Upper lobe of left lung (tissue), 6 donors: ENCODE measurements at regions not wholly inside any gene's neighbourhood (a gene's known extent, or its start where the extent isn't known, plus 50 kb on each side); places are given as distances from the start of the nearest gene placed in this dataset.

Experiments used
- ATAC-seq, 2 donors: fragments of 200-7000 bp; cut with Tn5 transposase; one replicate each; pipeline ENCODE4 v1.9.1; 2022; ENCODE audit warnings: mild to moderate bottlenecking in 2 of 2, moderate library complexity in 2 of 2; ENCODE audit not compliant: low FRiP score in 2 of 2
- DNase-seq, 2 donors: peaks; one replicate each; pipeline ENCODE4 v3.0.0-alpha.2; 2019 to 2020
- H3K27ac ChIP-seq, 4 donors: fragments of 200-600 bp; sonication (generic); one replicate each; pipeline ENCODE4 v1.5.1; 2016 to 2019
- H3K27me3 ChIP-seq, 4 donors: fragments of 200-600 bp; sonication (generic); one replicate each; pipeline ENCODE4 v1.5.1; 2017 to 2019
- H3K36me3 ChIP-seq, 4 donors: fragments of 200-600 bp; sonication (generic); one replicate each; pipeline ENCODE4 v1.5.1; 2016 to 2019
- H3K4me1 ChIP-seq, 4 donors: fragments of 200-600 bp; sonication (generic); one replicate each; pipeline ENCODE4 v1.5.1; 2018 to 2019
- H3K4me3 ChIP-seq, 4 donors: fragments of 200-600 bp; sonication (generic); one replicate each; pipeline ENCODE4 v1.5.1; 2017 to 2019; ENCODE audit warnings: mild to moderate bottlenecking in 2 of 4, moderate library complexity in 1 of 4
- H3K9me3 ChIP-seq, 4 donors: fragments of 200-600 bp; sonication (generic); one replicate each; pipeline ENCODE4 v1.5.1; 2018 to 2019
- EP300 ChIP-seq, 4 donors: sonication (generic); formaldehyde crosslinking; IDR thresholded peaks; one replicate each; pipeline ENCODE4 v1.5.1; 2017; ENCODE audit warnings: antibody characterized with exemption in 4 of 4, control low read depth in 2 of 4
- POLR2A ChIP-seq, 4 donors: fragments of 450-650 bp; IDR thresholded peaks; one replicate each; pipeline ENCODE4 v1.5.1; 2016 to 2017; ENCODE audit warnings: antibody characterized with exemption in 4 of 4, mild to moderate bottlenecking in 2 of 4
- POLR2AphosphoS5 ChIP-seq, 2 donors: sonication (generic); formaldehyde crosslinking; IDR thresholded peaks; one replicate each; pipeline ENCODE4 v1.5.1; 2017; ENCODE audit warnings: antibody characterized with exemption in 2 of 2
- WGBS, 2 donors: methylation state at CpG; one replicate each; pipeline ENCODE4 v1.1.5; 2017 to 2018; 5-methylcytosine and 5-hydroxymethylcytosine counted together
- TF ChIP-seq, protein P1 (sequence below), 6 experiments: fragments of 450-650 bp in 4 of 6; fragments of 200-600 bp in 2 of 6; sonication (generic) in 2 of 6; IDR thresholded peaks; one replicate each; pipeline ENCODE4 v1.5.1; 2016 to 2019; ENCODE audit warnings: antibody characterized with exemption in 6 of 6
- donor health status: DM: no; HTN: no; CAD: no; lungs with moderate emphysema.
- donor health status: DM: no; HTN: yes; CAD: no; lungs with severe emphysema.

DNA sequence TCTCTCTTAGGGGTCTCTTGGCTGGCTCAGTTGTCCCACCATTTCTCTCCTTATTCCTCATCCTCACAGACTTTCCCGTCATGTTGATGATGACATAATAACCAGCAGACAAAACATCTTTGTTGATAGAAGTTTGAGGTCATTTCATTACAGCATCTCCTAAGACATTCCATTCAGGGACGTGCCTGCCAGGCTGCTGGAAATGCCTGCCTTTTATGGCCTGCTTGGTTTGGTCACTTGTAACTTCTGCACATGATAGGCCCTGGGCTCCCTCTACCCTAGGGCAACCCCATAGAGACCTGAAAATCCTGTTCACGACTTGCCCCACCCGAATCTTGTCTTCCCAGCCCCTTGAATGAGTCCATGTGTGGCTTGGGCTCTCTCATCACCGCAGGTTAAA is 81.7 kb downstream of the SDC1 start:
- TF ChIP-seq, protein P1, sequence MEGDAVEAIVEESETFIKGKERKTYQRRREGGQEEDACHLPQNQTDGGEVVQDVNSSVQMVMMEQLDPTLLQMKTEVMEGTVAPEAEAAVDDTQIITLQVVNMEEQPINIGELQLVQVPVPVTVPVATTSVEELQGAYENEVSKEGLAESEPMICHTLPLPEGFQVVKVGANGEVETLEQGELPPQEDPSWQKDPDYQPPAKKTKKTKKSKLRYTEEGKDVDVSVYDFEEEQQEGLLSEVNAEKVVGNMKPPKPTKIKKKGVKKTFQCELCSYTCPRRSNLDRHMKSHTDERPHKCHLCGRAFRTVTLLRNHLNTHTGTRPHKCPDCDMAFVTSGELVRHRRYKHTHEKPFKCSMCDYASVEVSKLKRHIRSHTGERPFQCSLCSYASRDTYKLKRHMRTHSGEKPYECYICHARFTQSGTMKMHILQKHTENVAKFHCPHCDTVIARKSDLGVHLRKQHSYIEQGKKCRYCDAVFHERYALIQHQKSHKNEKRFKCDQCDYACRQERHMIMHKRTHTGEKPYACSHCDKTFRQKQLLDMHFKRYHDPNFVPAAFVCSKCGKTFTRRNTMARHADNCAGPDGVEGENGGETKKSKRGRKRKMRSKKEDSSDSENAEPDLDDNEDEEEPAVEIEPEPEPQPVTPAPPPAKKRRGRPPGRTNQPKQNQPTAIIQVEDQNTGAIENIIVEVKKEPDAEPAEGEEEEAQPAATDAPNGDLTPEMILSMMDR (IDR thresholded peaks at IDR 0.05), result no peak
- no peak for TF ChIP-seq POLR2AphosphoS5 (IDR thresholded peaks at IDR 0.05)
- no peak for TF ChIP-seq EP300 (IDR thresholded peaks at IDR 0.05)
- Histone ChIP-seq H3K27me3 (no peaks in the 10 kb centered on the region), H3K4me3 (no peak overlapping the region), H3K9me3 (no peaks in the 10 kb centered on the region), H3K4me1 (peaks cover 0 to 6% (median 0%) of the 10 kb centered on the region in 4 donors), H3K27ac (no peak overlapping the region), H3K36me3 (no peaks in the 10 kb centered on the region)
- 73 to 78% methylated on average over 5 of the region's 5 CpGs for WGBS, 2 donors
- ATAC-seq, result no peak
- no peak for DNase-seq

DNA sequence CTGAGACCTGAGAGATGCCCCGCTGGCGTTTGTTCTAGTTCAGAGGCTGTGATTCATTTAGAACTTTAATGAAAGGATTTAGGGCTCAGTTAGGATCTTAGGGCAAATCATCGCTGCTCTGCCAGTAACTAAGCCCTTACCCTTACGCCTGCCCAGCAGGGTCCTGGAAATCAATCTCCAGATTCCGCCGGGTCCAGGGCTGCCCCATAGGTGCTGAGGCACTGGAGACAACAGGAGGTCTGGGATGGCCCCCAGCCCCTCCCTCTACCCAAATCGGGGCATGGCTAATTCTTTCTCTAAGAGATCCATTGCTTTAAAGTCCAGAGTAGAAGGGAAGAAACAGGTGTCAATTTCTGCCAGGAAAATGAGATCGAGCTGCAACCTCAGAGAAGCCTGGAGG is 83.1 kb downstream of the SDC1 start:
- TF ChIP-seq, protein P1 (IDR thresholded peaks at IDR 0.05), result no peak
- TF ChIP-seq POLR2AphosphoS5 (IDR thresholded peaks at IDR 0.05) (no peak), POLR2A (IDR thresholded peaks at IDR 0.05) (no peak), EP300 (IDR thresholded peaks at IDR 0.05) (no peak)
- WGBS, 2 donors, result 89 to 91% methylated on average over 8 of the region's 8 CpGs
- no peaks in the 10 kb centered on the region for H3K27me3 ChIP-seq
- ATAC-seq (no peak), DNase-seq (no peak)
- peaks cover 0 to 6% (median 0%) of the 10 kb centered on the region in 4 donors for H3K4me1 ChIP-seq
- no peaks in the 10 kb centered on the region for H3K36me3 ChIP-seq
- H3K27ac ChIP-seq, result no peak overlapping the region
- no peak overlapping the region for H3K4me3 ChIP-seq
- H3K9me3 ChIP-seq, result no peaks in the 10 kb centered on the region

DNA sequence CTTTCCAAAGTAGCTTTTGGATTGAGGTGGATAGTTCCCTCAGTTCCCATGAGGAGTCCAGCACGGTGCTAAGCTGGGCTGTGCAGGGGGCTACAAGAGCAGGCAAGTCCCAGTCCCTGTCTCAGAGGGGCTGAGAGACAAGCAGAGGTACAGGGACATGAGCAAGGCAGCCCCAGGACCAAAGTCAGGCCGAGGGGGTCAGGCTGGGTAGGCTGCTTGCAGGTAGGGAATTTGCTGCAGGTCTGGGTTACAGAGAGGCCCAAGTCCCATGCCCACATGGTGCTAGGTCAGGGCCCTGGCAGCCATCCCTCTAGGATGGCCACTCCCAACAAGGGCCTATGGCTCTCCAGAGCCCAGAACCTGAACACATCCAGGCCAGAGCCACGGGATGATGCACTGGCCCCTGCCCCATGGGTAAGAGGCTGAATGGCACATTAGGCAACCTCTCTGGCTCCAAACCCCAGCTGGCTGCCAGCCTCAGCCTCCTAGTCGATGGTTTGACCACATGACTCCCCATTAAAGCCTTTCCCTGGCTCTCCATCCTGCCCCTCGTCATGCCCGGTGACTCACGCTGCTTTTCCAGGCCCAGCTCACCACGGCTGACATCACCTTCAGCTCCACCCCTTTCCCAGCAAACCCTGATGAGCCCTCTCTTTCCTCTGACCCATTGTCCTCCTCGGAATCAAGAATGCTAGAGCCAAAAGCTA is 83.7 kb downstream of the SDC1 start:
- whole genome bisulfite sequencing, 2 donors, result 50 to 67% methylated on average over 7 to 9 of the region's 9 CpGs
- H3K27ac ChIP-seq, result no peak overlapping the region
- ATAC-seq (peak; percentile 70 to 82), DNase-seq (peak in 1 of 2 donors; percentile 89)
- no peak overlapping the region for H3K4me3 ChIP-seq
- TF ChIP-seq POLR2A (IDR thresholded peaks at IDR 0.05) (no peak), POLR2AphosphoS5 (IDR thresholded peaks at IDR 0.05) (peak; percentile 12 to 17), EP300 (IDR thresholded peaks at IDR 0.05) (peak in 1 of 4 donors; percentile 48)
- no peaks in the 10 kb centered on the region for H3K36me3 ChIP-seq
- no peaks in the 10 kb centered on the region for H3K27me3 ChIP-seq
- H3K9me3 ChIP-seq, result no peaks in the 10 kb centered on the region
- H3K4me1 ChIP-seq, result peaks cover 0 to 6% (median 0%) of the 10 kb centered on the region in 4 donors

DNA sequence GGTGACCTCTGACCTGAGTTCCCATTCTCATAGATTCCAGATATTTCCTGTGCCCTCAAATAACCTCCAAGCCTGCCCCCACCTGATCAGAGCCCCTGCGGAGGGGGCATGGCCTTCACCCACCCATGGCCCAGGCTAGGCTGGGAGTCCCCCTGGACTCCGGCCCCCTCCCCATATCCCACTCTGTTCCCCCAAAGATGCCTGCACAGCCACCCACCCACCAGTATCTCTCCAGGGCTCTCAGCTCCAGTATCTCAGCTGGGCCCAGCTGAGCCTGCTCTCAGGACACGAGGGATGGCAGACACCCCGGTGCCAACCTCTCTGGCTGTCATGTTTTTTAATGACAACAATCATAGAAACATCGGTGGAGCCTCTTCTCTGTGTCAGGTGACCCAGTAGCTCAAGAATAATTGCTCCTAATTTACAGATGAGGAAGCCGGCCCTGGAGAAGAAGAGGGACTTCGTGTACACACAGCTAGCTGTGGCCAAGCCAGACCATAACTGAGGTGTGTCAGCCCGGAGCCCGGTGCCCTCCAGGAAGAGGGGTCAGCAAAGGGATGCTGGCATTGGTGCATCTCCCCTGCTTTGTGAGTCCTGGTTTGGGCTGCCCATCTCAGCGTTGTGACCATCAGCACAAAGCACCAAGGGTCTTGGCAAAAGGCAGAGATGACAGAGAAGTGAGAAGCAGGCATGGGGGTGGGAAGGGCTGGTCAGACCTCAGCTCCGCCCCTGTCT is 84.4 kb downstream of the SDC1 start:
- Histone ChIP-seq H3K27ac (no peak overlapping the region), H3K4me3 (no peak overlapping the region), H3K9me3 (no peaks in the 10 kb centered on the region), H3K4me1 (peaks cover 0 to 7% (median 2%) of the 10 kb centered on the region in 4 donors), H3K27me3 (no peaks in the 10 kb centered on the region), H3K36me3 (no peaks in the 10 kb centered on the region)
- WGBS, 2 donors, result 90 to 92% methylated on average over 10 to 11 of the region's 11 CpGs
- TF ChIP-seq POLR2A (IDR thresholded peaks at IDR 0.05) (no peak), EP300 (IDR thresholded peaks at IDR 0.05) (no peak), POLR2AphosphoS5 (IDR thresholded peaks at IDR 0.05) (no peak)
- TF ChIP-seq, protein P1 (IDR thresholded peaks at IDR 0.05), result no peak
- ATAC-seq (no peak), DNase-seq (no peak)

DNA sequence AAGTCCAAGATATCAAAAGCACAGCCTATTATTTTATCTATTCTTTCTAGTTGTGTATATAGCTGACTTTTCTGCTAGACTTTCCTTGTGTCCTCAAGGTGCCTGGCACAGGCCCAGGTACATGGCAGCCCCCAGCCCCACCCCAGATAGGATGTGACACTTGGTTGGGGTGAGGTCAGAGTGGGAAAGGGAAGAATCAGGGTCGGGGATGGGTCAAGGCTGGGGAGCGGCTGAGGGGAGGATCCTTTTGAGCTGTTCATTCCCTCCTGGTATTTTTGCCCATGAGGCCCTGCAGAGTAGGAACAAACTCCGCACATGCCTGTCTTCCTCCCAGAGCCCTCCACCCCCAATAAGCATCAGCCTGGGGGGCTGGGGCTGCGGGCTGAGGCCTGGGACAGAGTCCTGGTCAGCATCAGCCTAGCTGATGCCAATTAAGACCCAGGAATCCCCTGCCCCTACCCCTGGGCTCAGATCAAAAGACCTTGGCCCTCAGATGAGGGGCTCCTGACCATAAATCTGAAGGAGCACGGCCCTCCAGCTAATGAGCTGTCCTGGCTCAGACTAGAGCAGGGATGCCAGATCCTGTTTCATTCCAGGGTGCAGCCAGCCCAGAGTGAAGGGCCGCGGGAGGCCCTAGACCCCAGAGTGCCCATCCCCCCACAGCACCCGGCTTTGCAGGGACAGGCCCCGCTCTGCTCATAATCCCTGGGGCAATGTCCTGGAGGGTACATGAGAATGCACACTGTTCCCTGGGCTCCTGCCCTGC is 85.3 kb downstream of the SDC1 start:
- Histone ChIP-seq H3K9me3 (no peaks in the 10 kb centered on the region), H3K36me3 (no peaks in the 10 kb centered on the region), H3K4me1 (peaks cover 0 to 6% (median 2%) of the 10 kb centered on the region in 4 donors), H3K4me3 (no peak overlapping the region), H3K27ac (no peak overlapping the region), H3K27me3 (no peaks in the 10 kb centered on the region)
- TF ChIP-seq, protein P1 (IDR thresholded peaks at IDR 0.05), result no peak
- TF ChIP-seq EP300 (IDR thresholded peaks at IDR 0.05) (no peak), POLR2AphosphoS5 (IDR thresholded peaks at IDR 0.05) (no peak), POLR2A (IDR thresholded peaks at IDR 0.05) (no peak)
- WGBS, 2 donors, result 70% methylated on average over 5 to 9 of the region's 9 CpGs
- DNase-seq (no peak), ATAC-seq (no peak)
